Esophagus squamous epithelium (tissue), 5 donors: ENCODE measurements at regions not wholly inside any gene's neighbourhood (a gene's known extent, or its start where the extent isn't known, plus 50 kb on each side); places are given as distances from the start of the nearest gene placed in this dataset.

Source experiments
- DNase-seq: peaks from one replicate; lab custom pipeline; 2025; lab: John Stamatoyannopoulos, UW
- H3K27ac ChIP-seq, 4 donors: fragments of 200-600 bp; sonication (generic); one replicate each; pipeline ENCODE4 v1.5.1; 2016 to 2019; ENCODE audit warnings: mild to moderate bottlenecking in 1 of 4
- H3K27me3 ChIP-seq, 4 donors: fragments of 200-600 bp; sonication (generic); 1 replicate in 3 of 4; 2 replicates in 1 of 4; pipeline versions ENCODE4 v1.5.1 to v1.6.0; 2017 to 2021; ENCODE audit warnings: antibody characterized with exemption in 1 of 4
- H3K36me3 ChIP-seq, 3 donors: fragments of 200-600 bp; sonication (generic); one replicate each; pipeline ENCODE4 v1.5.1; 2016 to 2019
- H3K4me1 ChIP-seq, 3 donors: fragments of 200-600 bp; sonication (generic); one replicate each; pipeline ENCODE4 v1.5.1; 2017 to 2019
- H3K4me3 ChIP-seq, 4 donors: fragments of 200-600 bp; sonication (generic); 1 replicate in 3 of 4; 2 replicates in 1 of 4; pipeline ENCODE4 v1.5.1; 2016 to 2019; ENCODE audit warnings: mild to moderate bottlenecking in 2 of 4, moderate library complexity in 1 of 4
- H3K9me3 ChIP-seq, 3 donors: fragments of 200-600 bp; sonication (generic); one replicate each; pipeline ENCODE4 v1.5.1; 2016 to 2019
- CTCF ChIP-seq, 6 experiments: fragments of 450-650 bp in 4 of 6; fragments of 200-600 bp in 2 of 6; sonication (generic) in 2 of 6; IDR thresholded peaks; one replicate each; pipeline ENCODE4 v1.5.1; 2016 to 2019; ENCODE audit warnings: antibody characterized with exemption in 6 of 6, mild to moderate bottlenecking in 4 of 6, moderate library complexity in 4 of 6
- POLR2A ChIP-seq, 4 donors: fragments of 450-650 bp; IDR thresholded peaks; one replicate each; pipeline ENCODE4 v1.6.1; 2017; ENCODE audit warnings: antibody characterized with exemption in 4 of 4, mild to moderate bottlenecking in 4 of 4, moderate library complexity in 3 of 4
- WGBS, 2 donors: methylation state at CpG; one replicate each; pipeline ENCODE4 v1.1.5; 2018; 5-methylcytosine and 5-hydroxymethylcytosine counted together
- intact Hi-C: fragments of 100-400 bp; cut with DNase I; formaldehyde crosslinking; loops from one replicate; pipeline ENCODE4 v1.15.0; 2022
- donor health status: DM: yes; HTN: yes; CAD: no.

- intact Hi-C loops: no loop called here
- no peak for TF ChIP-seq CTCF (IDR thresholded peaks at IDR 0.05)
- TF ChIP-seq POLR2A (IDR thresholded peaks at IDR 0.05): no peak
- Histone ChIP-seq H3K36me3 (no peaks in the 10 kb centered on the region), H3K4me3 (no peak overlapping the region), H3K27ac (no peak overlapping the region), H3K9me3 (no peaks in the 10 kb centered on the region), H3K4me1 (no peaks in the 10 kb centered on the region), H3K27me3 (no peaks in the 10 kb centered on the region)
- no peak for DNase-seq
- WGBS, 2 donors: 45 to 66% methylated on average over 3 of the region's 3 CpGs
Measured at GRCh38 chr5:85441156-85441555, 1056.5 kb upstream of the EDIL3 start.

GRCh38 chr5:85441853-85442252 is 1057.2 kb upstream of the EDIL3 start:
- WGBS, 2 donors: 81 to 88% methylated on average over 3 of the region's 3 CpGs
- intact Hi-C loops: no loop called here
- H3K9me3 ChIP-seq: no peaks in the 10 kb centered on the region
- DNase-seq: no peak
- TF ChIP-seq CTCF (IDR thresholded peaks at IDR 0.05) (no peak), POLR2A (IDR thresholded peaks at IDR 0.05) (no peak)
- no peaks in the 10 kb centered on the region for H3K4me1 ChIP-seq
- H3K27ac ChIP-seq: no peak overlapping the region
- no peaks in the 10 kb centered on the region for H3K27me3 ChIP-seq
- H3K4me3 ChIP-seq: no peak overlapping the region
- no peaks in the 10 kb centered on the region for H3K36me3 ChIP-seq

- no peaks in the 10 kb centered on the region for H3K27me3 ChIP-seq
- no peaks in the 10 kb centered on the region for H3K9me3 ChIP-seq
- no peaks in the 10 kb centered on the region for H3K4me1 ChIP-seq
- intact Hi-C loops: no loop called here
- WGBS, 2 donors: 70 to 75% methylated on average over 4 of the region's 4 CpGs
- no peak overlapping the region for H3K27ac ChIP-seq
- H3K4me3 ChIP-seq: no peak overlapping the region
- DNase-seq: no peak
- TF ChIP-seq POLR2A (IDR thresholded peaks at IDR 0.05) (no peak), CTCF (IDR thresholded peaks at IDR 0.05) (no peak)
- H3K36me3 ChIP-seq: no peaks in the 10 kb centered on the region
Measured at GRCh38 chr5:85452322-85453025, 1067.8 kb upstream of the EDIL3 start.

- Histone ChIP-seq H3K27me3 (no peaks in the 10 kb centered on the region), H3K36me3 (no peaks in the 10 kb centered on the region), H3K27ac (no peak overlapping the region), H3K4me1 (no peaks in the 10 kb centered on the region), H3K4me3 (no peak overlapping the region), H3K9me3 (no peaks in the 10 kb centered on the region)
- intact Hi-C loops: no loop called here
- DNase-seq: no peak
- no peak for TF ChIP-seq CTCF (IDR thresholded peaks at IDR 0.05)
- TF ChIP-seq POLR2A (IDR thresholded peaks at IDR 0.05): no peak
Measured at GRCh38 chr5:85453026-85453349, 1068.3 kb upstream of the EDIL3 start.

GRCh38 chr5:85458319-85458718 is 1073.6 kb upstream of the EDIL3 start:
- WGBS, 2 donors: no CpG with 5 or more reads among the region's 2 CpGs
- peaks cover 0 to 12% (median 0%) of the 10 kb centered on the region in 3 donors for H3K9me3 ChIP-seq
- H3K27ac ChIP-seq: no peak overlapping the region
- no peak for TF ChIP-seq CTCF (IDR thresholded peaks at IDR 0.05)
- no peak for TF ChIP-seq POLR2A (IDR thresholded peaks at IDR 0.05)
- intact Hi-C loops: no loop called here
- H3K27me3 ChIP-seq: no peaks in the 10 kb centered on the region
- no peaks in the 10 kb centered on the region for H3K4me1 ChIP-seq
- no peak for DNase-seq
- no peak overlapping the region for H3K4me3 ChIP-seq
- no peaks in the 10 kb centered on the region for H3K36me3 ChIP-seq
